HUES6 (cell line): ENCODE measurements at regions not wholly inside any gene's neighbourhood (a gene's known extent, or its start where the extent isn't known, plus 50 kb on each side); places are given as distances from the start of the nearest gene placed in this dataset.

ENCODE experiments used
- H3K27ac ChIP-seq: 2 replicates; pipeline ENCODE4 v1.7.0; 2013; ENCODE audit warnings: low read depth, mild to moderate bottlenecking, low read length, inconsistent platforms
- H3K27me3 ChIP-seq: 2 replicates; pipeline ENCODE4 v1.6.1; 2013; ENCODE audit warnings: low read length; ENCODE audit not compliant: control insufficient read depth, insufficient read depth
- H3K36me3 ChIP-seq: 2 replicates; pipeline ENCODE4 v1.6.1; 2013; ENCODE audit warnings: low read length; ENCODE audit not compliant: control insufficient read depth, insufficient read depth
- H3K4me1 ChIP-seq: 2 replicates; pipeline ENCODE4 v1.6.1; 2013; ENCODE audit warnings: low read length; ENCODE audit not compliant: control insufficient read depth, insufficient read depth
- H3K4me3 ChIP-seq: 2 replicates; pipeline ENCODE4 v1.5.1; 2013; ENCODE audit warnings: low read depth, low read length
- H3K9ac ChIP-seq: one replicate; pipeline ENCODE4 v1.6.1; 2013; ENCODE audit warnings: mild to moderate bottlenecking, low read length
- H3K9me3 ChIP-seq: 2 replicates; pipeline ENCODE4 v1.6.1; 2013; ENCODE audit warnings: low read depth, low read length; ENCODE audit not compliant: control insufficient read depth, insufficient read depth

GRCh38 chr5:90134381-90134780 is 275.2 kb downstream of the CETN3 start:
- Histone ChIP-seq H3K9ac (no peak overlapping the region), H3K36me3 (no peaks in the 10 kb centered on the region), H3K9me3 (no peaks in the 10 kb centered on the region), H3K4me3 (no peak overlapping the region), H3K27ac (no peak overlapping the region), H3K27me3 (no peaks in the 10 kb centered on the region), H3K4me1 (0 out of 2 replicates have a peak, but pooled peaks cover 6% of the 10 kb centered on the region)

- H3K4me3 ChIP-seq: no peak overlapping the region
- 0 out of 2 replicates have a peak, but pooled peaks cover 6% of the 10 kb centered on the region for H3K4me1 ChIP-seq
- H3K9ac ChIP-seq: no peak overlapping the region
- H3K36me3 ChIP-seq: no peaks in the 10 kb centered on the region
- no peak overlapping the region for H3K27ac ChIP-seq
- H3K9me3 ChIP-seq: no peaks in the 10 kb centered on the region
- H3K27me3 ChIP-seq: no peaks in the 10 kb centered on the region
These were observed 275.6 kb downstream of the CETN3 start for GRCh38 chr5:90133941-90134340.

DNA sequence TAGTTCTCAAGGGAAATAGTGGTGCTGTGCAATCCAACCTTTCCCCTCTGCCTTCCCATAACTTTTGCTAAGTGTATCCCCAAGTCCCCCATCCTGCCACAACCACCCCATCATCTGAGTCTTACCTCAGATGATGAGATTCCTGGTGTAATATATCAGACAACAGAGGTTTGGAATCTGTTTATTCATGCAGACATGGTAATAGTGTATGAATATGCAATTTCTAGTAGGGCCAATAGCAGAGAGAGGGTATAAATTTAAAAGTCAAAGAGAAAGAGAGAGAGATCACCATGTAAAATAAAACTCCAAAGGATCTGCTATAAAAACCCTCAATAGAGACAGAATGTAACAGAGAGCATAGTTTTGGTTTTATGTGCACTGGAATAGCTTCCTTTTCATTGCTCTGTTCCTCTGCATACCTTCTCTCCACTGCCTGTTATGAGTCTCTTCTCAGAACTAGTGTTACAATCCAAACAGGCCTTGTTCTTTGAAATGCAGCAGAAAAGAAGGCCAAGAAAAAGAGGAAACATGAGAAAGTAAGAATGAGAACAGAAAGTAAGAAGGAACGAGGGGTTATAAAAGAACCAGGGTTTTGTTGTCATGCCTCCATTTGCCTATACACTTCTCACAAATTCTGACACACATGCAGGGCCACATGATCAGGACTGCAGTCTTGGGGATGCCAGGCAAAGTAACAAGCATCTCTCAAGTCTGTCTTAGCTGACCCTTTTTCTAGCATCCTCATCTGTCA is 278.0 kb downstream of the CETN3 start:
- no peak overlapping the region for H3K9ac ChIP-seq
- H3K4me3 ChIP-seq: no peak overlapping the region
- no peak overlapping the region for H3K27ac ChIP-seq
- H3K4me1 ChIP-seq: 0 out of 2 replicates have a peak, but pooled peaks cover 6% of the 10 kb centered on the region
- no peaks in the 10 kb centered on the region for H3K9me3 ChIP-seq
- H3K27me3 ChIP-seq: no peaks in the 10 kb centered on the region
- H3K36me3 ChIP-seq: no peaks in the 10 kb centered on the region

GRCh38 chr5:90128551-90128950 is 281.0 kb downstream of the CETN3 start:
- Histone ChIP-seq H3K36me3 (no peaks in the 10 kb centered on the region), H3K27me3 (no peaks in the 10 kb centered on the region), H3K27ac (no peak overlapping the region), H3K4me3 (no peak overlapping the region), H3K9ac (no peak overlapping the region), H3K9me3 (no peaks in the 10 kb centered on the region), H3K4me1 (0 out of 2 replicates have a peak, but pooled peaks cover 6% of the 10 kb centered on the region)

DNA sequence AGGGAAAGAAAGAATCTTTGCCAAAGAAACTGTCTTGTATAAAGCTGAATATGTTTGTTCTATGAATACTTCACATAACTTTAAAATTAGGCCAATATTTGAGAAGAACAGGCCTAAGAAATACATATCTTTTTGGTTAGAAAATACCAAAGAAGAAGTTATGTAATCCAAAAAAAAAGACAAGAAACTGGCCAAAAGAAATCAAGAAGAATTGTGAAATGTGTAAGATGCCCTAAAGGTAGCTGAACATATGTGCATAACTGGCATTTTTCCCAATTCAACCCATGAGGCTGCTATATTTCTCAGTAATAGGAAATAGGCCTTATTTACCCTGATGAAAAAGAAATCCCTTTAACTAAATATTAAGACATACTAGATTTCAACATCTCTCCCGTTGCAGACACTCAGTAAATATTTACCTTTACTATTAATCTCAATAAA is 290.0 kb downstream of the CETN3 start:
- no peak overlapping the region for H3K4me3 ChIP-seq
- H3K36me3 ChIP-seq: no peaks in the 10 kb centered on the region
- H3K9me3 ChIP-seq: no peaks in the 10 kb centered on the region
- no peak overlapping the region for H3K27ac ChIP-seq
- H3K27me3 ChIP-seq: no peaks in the 10 kb centered on the region
- H3K4me1 ChIP-seq: no peaks in the 10 kb centered on the region
- no peak overlapping the region for H3K9ac ChIP-seq

DNA sequence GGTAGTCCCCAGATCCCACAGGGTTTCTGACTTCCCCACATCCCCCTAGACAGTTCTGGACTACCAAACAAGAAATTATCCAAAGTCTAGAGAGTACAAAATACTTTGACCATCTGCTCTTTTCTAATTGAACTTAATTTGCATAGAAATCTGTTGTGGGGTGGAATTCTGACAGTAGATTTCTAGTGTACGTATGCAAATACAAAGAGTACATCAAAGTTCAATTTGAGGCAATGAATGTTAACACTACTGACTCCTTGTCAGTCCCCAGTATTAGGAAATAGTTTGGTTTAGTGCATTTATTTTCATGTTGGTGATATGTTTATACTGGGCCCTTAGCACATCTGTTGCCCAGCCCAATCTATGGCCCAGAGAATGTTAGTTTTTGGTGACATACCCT is 292.6 kb downstream of the CETN3 start:
- H3K27me3 ChIP-seq: no peaks in the 10 kb centered on the region

GRCh38 chr5:90113108-90113507 is 296.4 kb downstream of the CETN3 start:
- Histone ChIP-seq H3K4me1 (no peaks in the 10 kb centered on the region), H3K36me3 (no peaks in the 10 kb centered on the region), H3K9me3 (no peaks in the 10 kb centered on the region), H3K4me3 (no peak overlapping the region), H3K27ac (no peak overlapping the region), H3K9ac (no peak overlapping the region), H3K27me3 (no peaks in the 10 kb centered on the region)

More for the DNA sequence above, 292.6 kb downstream of the CETN3 start:
- Histone ChIP-seq H3K4me3 (no peak overlapping the region), H3K9me3 (no peaks in the 10 kb centered on the region), H3K9ac (no peak overlapping the region), H3K27ac (no peak overlapping the region), H3K4me1 (no peaks in the 10 kb centered on the region), H3K36me3 (no peaks in the 10 kb centered on the region)

GRCh38 chr5:90112033-90112692 is 297.4 kb downstream of the CETN3 start:
- H3K27me3 ChIP-seq: no peaks in the 10 kb centered on the region
- H3K9me3 ChIP-seq: no peaks in the 10 kb centered on the region
- no peaks in the 10 kb centered on the region for H3K4me1 ChIP-seq
- no peaks in the 10 kb centered on the region for H3K36me3 ChIP-seq
- no peak overlapping the region for H3K27ac ChIP-seq
- H3K9ac ChIP-seq: no peak overlapping the region
- no peak overlapping the region for H3K4me3 ChIP-seq

GRCh38 chr5:90111364-90112032 is 298.1 kb downstream of the CETN3 start:
- no peak overlapping the region for H3K9ac ChIP-seq
- H3K27me3 ChIP-seq: no peaks in the 10 kb centered on the region
- no peaks in the 10 kb centered on the region for H3K4me1 ChIP-seq
- no peaks in the 10 kb centered on the region for H3K9me3 ChIP-seq
- H3K27ac ChIP-seq: no peak overlapping the region
- no peak overlapping the region for H3K4me3 ChIP-seq
- no peaks in the 10 kb centered on the region for H3K36me3 ChIP-seq

- Histone ChIP-seq H3K4me3 (no peak overlapping the region), H3K27ac (no peak overlapping the region), H3K36me3 (no peaks in the 10 kb centered on the region), H3K9me3 (peaks cover 8% of the 10 kb centered on the region; the same call in 1 of the 2 replicates), H3K4me1 (no peaks in the 10 kb centered on the region), H3K27me3 (no peaks in the 10 kb centered on the region), H3K9ac (no peak overlapping the region)
These were observed 300.3 kb downstream of the CETN3 start for GRCh38 chr5:90109285-90109684.

- Histone ChIP-seq H3K27ac (no peak overlapping the region), H3K4me3 (no peak overlapping the region), H3K9me3 (no peaks in the 10 kb centered on the region), H3K27me3 (no peaks in the 10 kb centered on the region), H3K36me3 (no peaks in the 10 kb centered on the region), H3K9ac (no peak overlapping the region), H3K4me1 (peaks cover 7% of the 10 kb centered on the region; the same call in 1 of the 2 replicates)
These were observed 310.5 kb downstream of the CETN3 start for GRCh38 chr5:90099099-90099498.
